ENCODE measurements at regions not wholly inside any gene's neighbourhood (a gene's known extent, or its start where the extent isn't known, plus 50 kb on each side); places are given as distances from the start of the nearest gene placed in this dataset.

- TF ChIP-seq CTCF (IDR thresholded peaks at IDR 0.05) (no peak), POLR2A (IDR thresholded peaks at IDR 0.05) (no peak)
These were observed 513.9 kb upstream of the RGMB start for GRCh38 chr5:98259595-98259994.
